Skeletal muscle satellite cell (primary cell): ENCODE measurements at regions not wholly inside any gene's neighbourhood (a gene's known extent, or its start where the extent isn't known, plus 50 kb on each side); places are given as distances from the start of the nearest gene placed in this dataset.
"Not testable (repeated sequence)": the region's sequence is repeated elsewhere in the genome, so short reads cannot be mapped to it uniquely, and the experiment has no call there.

Source experiments
- H3K27me3 ChIP-seq: 2 replicates; pipeline ENCODE4 v1.7.0; 2013; ENCODE audit warnings: low read length; ENCODE audit not compliant: control insufficient read depth, insufficient read depth
- H3K36me3 ChIP-seq: 2 replicates; pipeline ENCODE4 v1.7.0; 2013; ENCODE audit warnings: mild to moderate bottlenecking, control low read depth, low read length; ENCODE audit not compliant: insufficient read depth
- H3K4me1 ChIP-seq: 2 replicates; pipeline ENCODE4 v1.7.0; 2013; ENCODE audit warnings: low read length; ENCODE audit not compliant: control insufficient read depth, insufficient read depth
- H3K4me2 ChIP-seq: 2 replicates; pipeline ENCODE4 v1.7.0; 2013; ENCODE audit warnings: mild to moderate bottlenecking, low read length
- H3K4me3 ChIP-seq: 2 replicates; pipeline ENCODE4 v1.7.0; 2013; ENCODE audit warnings: low read length
- H3K9ac ChIP-seq: 2 replicates; pipeline ENCODE4 v1.7.0; 2013; ENCODE audit warnings: mild to moderate bottlenecking, low read depth, low read length, moderate library complexity
- H3K9me3 ChIP-seq: replicated peaks from 2 replicates; pipeline ENCODE4 v1.7.0; 2013; ENCODE audit warnings: mild to moderate bottlenecking, control low read depth, low read length

DNA sequence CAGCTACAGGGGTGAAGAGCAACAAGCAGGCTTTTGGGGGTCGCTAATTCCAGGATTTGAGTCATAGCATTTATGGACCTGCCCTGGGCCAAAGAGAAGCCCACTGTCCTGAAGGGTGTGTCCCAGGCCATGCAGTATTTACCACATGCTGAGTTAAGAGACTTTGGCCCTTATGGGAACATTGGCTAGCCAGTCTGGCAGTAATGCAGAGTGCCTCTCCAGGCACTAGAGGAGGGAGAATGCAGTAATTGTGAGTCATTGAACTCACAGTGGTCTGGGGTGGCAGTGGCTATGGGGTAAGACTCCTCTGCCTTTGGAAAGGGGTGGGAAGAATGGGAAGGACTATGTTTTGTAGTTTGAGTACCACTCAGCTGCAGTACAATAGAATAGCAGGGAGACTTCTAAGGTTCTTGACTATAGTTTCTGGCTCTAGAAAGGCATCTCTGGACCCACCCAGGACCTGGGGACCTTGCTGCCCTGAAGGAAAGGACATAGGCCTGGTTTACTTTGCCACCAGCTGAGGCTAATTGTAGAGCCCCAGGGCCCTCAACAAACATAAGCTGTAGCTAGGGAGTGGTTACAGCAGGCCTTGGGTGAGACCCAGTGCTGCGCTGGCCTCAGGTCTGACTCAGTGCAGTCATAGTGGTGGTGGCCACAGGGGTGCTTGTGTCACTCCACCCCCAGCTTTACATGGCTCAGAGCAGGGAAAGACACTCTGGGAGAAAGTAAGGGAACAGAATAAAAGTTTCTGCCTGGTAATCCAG, 520.9 kb downstream of the HTR1B start:
- Histone ChIP-seq H3K4me2 (no peak overlapping the region), H3K4me3 (no peak overlapping the region), H3K36me3 (no peaks in the 10 kb centered on the region), H3K9ac (no peak overlapping the region), H3K9me3 (no peaks in the 10 kb centered on the region), H3K27me3 (no peaks in the 10 kb centered on the region), H3K4me1 (no peaks in the 10 kb centered on the region)

DNA sequence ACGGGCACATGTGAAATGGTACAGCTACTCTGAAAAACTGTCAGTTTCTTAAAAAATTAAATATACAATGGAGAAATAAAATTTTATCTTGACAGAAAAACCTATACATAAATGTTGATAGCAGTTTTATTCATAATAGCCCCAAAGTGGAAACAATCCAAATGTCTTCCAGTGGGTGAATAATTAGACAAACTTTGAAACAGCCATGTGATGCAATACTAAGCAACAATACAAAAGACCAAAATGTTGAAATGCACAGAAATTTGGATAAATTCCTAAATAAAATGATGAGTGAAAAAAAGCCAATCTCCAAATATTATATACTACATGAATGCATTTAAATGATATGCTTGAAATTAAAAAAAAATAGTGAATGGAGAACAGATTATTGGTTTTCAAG, 523.1 kb downstream of the HTR1B start:
- Histone ChIP-seq H3K9me3 (no peaks in the 10 kb centered on the region), H3K4me3 (no peak overlapping the region), H3K4me2 (no peak overlapping the region), H3K9ac (no peak overlapping the region), H3K36me3 (no peaks in the 10 kb centered on the region), H3K27me3 (no peaks in the 10 kb centered on the region), H3K4me1 (no peaks in the 10 kb centered on the region)

DNA sequence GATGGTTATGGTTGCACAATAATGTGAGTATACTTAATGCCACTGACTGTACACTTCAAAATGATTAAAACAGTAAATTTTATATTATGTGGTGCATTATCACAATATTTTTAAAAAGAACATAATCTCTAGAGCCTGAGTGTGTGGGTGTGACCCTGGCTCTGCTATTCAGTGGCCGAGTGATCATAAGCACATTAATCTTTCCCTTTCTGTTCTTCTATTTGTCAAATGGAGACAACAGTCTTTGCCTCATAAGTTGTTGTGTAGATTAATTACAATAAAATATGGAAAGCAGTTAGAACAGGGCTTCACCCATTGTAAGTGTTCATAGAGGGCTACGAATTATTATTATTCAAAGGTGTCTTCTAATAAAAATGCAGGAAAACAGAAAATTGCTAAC, 548.6 kb downstream of the HTR1B start:
- no peaks in the 10 kb centered on the region for H3K27me3 ChIP-seq
- H3K9ac ChIP-seq = no peak overlapping the region
- no peak overlapping the region for H3K4me3 ChIP-seq
- peaks cover 6% of the 10 kb centered on the region for H3K9me3 ChIP-seq
- no peak overlapping the region for H3K4me2 ChIP-seq
- H3K4me1 ChIP-seq = no peaks in the 10 kb centered on the region
- H3K36me3 ChIP-seq = no peaks in the 10 kb centered on the region

DNA sequence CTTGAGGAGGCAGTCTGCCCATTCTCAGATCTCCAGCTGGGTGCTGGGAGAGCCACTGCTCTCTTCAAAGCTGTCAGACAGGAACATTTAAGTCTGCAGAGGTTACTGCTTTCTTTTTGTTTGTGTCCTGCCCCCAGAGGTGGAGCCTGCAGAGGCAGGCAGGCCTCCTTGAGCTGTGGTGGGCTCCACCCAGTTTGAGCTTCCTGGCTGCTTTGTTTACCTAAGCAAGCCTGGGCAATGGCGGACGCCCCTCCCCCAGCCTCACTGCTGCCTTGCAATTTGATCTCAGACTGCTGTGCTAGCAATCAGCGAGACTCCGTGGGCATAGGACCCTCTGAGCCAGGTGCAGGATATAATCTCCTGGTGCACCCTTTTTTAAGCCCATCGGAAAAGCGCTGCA, 557.8 kb downstream of the HTR1B start:
- not testable (repeated sequence) for H3K27me3 ChIP-seq, H3K9me3 ChIP-seq, H3K4me1 ChIP-seq, H3K4me3 ChIP-seq, H3K36me3 ChIP-seq, H3K4me2 ChIP-seq, H3K9ac ChIP-seq

DNA sequence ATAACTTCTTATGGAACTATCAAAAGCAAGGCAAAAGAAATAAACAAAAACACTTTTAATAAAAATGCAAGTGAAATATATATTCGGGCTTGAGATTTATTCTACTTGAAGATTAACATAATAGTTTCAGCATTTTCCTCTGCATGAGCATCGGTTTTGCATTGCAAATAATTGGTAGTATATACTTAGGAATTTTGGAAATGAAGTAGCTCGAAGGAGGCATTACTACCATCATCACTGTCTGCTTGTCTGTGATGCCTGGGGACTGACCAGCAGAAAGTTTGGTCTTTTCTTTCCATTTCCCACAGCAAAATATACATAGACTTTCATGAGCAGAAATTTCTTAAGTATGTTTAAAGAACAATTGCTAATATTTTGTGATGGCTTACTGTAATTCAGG, 570.7 kb downstream of the HTR1B start:
- no peaks in the 10 kb centered on the region for H3K36me3 ChIP-seq
- no peaks in the 10 kb centered on the region for H3K9me3 ChIP-seq
- H3K4me1 ChIP-seq = no peaks in the 10 kb centered on the region
- H3K4me3 ChIP-seq = no peak overlapping the region
- H3K9ac ChIP-seq = no peak overlapping the region
- no peaks in the 10 kb centered on the region for H3K27me3 ChIP-seq
- no peak overlapping the region for H3K4me2 ChIP-seq

DNA sequence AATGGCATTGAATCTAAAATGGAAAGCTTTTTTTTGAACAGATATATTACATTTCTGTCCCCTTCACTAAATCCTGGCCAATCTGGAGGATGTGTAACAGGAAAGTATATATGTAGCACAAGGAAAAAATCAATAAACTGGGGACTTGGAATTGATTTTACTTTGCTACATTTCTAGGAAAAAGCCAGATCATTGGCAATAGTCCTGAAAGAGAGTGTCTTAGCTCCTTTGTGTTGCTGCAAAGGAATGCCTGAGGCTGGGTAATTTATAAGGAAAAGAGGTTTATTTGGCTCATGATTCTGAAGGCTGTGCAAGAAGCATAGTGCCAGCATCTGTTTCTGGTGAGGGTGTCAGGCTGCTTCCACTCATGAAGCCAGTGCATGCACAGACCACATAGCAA, 574.9 kb downstream of the HTR1B start:
- H3K9ac ChIP-seq = no peak overlapping the region
- peaks cover 11% of the 10 kb centered on the region for H3K4me1 ChIP-seq
- no peak overlapping the region for H3K4me2 ChIP-seq
- H3K9me3 ChIP-seq = no peaks in the 10 kb centered on the region
- no peaks in the 10 kb centered on the region for H3K27me3 ChIP-seq
- no peaks in the 10 kb centered on the region for H3K36me3 ChIP-seq
- H3K4me3 ChIP-seq = no peak overlapping the region

DNA sequence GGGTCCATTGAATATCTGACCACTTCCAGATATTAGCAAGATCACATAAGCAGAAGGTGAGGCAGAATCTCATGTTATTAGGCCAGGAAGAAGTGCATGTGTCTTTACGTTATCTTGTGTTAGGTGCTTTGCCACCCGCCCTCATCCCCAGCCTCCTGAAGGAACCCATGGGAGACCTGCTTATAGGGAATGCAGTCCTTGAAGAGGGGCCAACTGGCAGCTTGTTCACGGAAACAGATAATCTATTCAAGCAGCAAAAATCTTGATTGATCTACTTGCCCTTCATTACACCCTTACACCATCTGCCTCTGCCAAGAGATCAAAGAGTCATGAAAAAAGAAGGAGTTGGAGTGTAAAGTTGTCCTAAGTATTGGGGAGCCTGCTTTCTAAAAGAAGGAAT, 576.4 kb downstream of the HTR1B start:
- Histone ChIP-seq H3K27me3 (no peaks in the 10 kb centered on the region), H3K4me2 (no peak overlapping the region), H3K4me3 (no peak overlapping the region), H3K36me3 (no peaks in the 10 kb centered on the region), H3K9me3 (no peaks in the 10 kb centered on the region), H3K9ac (no peak overlapping the region), H3K4me1 (peaks cover 11% of the 10 kb centered on the region)

DNA sequence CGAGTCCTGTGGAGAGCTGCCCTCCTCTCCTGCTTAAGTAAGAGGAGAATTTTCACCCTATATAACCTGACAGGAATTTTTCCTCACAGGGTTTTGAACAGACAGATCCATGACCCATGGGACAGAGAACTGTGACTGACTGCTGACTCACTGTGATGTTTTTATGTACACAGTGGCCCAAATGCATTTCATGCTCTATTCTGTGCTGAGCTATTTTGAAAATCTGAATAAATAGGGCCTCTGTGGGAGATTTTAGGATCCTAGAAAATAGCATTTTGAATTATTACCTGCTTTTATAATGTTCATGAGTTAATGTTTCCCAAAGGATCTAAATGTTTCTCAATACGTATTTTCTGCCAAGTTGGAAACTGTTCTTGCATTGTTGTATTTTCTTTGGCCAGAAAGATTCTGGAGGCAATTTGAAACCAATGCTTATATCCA, 577.4 kb downstream of the HTR1B start:
- no peaks in the 10 kb centered on the region for H3K36me3 ChIP-seq
- no peaks in the 10 kb centered on the region for H3K27me3 ChIP-seq
- peaks cover 11% of the 10 kb centered on the region for H3K4me1 ChIP-seq
- no peak overlapping the region for H3K4me3 ChIP-seq
- H3K9me3 ChIP-seq = no peaks in the 10 kb centered on the region
- H3K9ac ChIP-seq = no peak overlapping the region
- no peak overlapping the region for H3K4me2 ChIP-seq

DNA sequence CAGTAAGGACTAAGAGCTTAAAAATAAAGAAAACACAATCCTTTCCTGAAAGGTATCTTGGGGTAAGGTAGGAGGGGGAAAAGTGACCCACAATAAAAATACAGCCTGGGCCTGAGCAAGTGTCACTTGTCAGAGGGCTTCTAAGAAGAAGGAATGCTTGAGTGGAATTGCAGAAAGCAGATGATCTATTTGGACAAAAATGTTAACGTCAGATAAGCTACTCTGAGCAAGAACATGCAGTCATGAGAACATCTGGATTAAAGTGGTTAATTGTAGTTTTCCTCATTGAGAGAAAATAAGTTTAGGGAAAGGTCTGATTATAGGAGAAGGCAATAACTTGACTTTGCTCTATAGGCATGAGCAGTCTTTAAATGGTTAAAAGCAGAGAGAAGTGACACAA, 581.9 kb downstream of the HTR1B start:
- Histone ChIP-seq H3K4me3 (no peak overlapping the region), H3K9me3 (no peaks in the 10 kb centered on the region), H3K36me3 (no peaks in the 10 kb centered on the region), H3K27me3 (no peaks in the 10 kb centered on the region), H3K9ac (no peak overlapping the region), H3K4me1 (peaks cover 11% of the 10 kb centered on the region), H3K4me2 (no peak overlapping the region)

DNA sequence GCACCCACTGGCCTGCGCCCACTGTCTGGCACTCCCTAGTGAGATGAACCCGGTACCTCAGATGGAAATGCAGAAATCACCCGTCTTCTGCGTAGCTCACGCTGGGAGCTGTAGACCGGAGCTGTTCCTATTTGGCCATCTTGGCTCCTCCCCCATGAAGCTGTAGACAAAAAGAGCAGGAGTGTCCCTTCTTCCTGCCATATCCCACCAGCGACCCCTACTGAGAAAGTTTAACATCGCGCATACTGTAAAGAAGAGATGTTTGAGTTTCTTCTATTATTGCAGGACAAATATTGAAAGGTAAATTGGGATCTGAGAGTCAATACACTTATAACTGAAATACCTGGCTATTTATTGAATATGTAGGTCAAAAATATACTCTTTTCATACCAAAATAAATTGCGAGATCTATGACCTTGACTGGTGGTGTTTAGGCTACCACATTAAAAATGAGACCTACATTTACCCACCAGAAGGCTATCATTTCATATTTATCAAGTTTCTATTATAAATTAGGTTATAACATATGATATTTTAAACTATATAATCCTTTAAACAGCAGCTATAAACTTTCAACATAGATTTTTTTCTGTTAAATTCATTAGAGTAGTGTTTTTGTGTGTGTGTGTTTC, 586.3 kb downstream of the HTR1B start:
- no peaks in the 10 kb centered on the region for H3K36me3 ChIP-seq
- H3K4me2 ChIP-seq = no peak overlapping the region
- H3K4me3 ChIP-seq = no peak overlapping the region
- H3K27me3 ChIP-seq = no peaks in the 10 kb centered on the region
- no peak overlapping the region for H3K9ac ChIP-seq
- H3K4me1 ChIP-seq = no peaks in the 10 kb centered on the region
- H3K9me3 ChIP-seq = no peaks in the 10 kb centered on the region

DNA sequence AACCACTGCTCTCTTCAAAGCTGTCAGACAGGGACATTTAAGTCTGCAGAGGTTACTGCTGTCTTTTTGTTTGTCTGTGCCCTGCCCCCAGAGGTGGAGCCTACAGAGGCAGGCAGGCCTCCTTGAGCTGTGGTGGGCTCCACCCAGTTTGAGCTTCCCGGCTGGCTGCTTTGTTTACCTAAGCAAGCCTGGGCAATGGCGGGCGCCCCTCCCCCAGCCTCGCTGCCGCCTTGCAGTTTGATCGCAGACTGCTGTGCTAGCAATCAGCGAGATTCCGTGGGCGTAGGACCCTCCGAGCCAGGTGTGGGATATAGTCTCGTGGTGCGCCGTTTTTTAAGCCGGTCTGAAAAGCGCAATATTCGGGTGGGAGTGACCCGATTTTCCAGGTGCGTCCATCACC, 586.9 kb downstream of the HTR1B start:
- not testable (repeated sequence) for H3K9me3 ChIP-seq, H3K27me3 ChIP-seq, H3K4me3 ChIP-seq, H3K9ac ChIP-seq, H3K4me2 ChIP-seq, H3K4me1 ChIP-seq, H3K36me3 ChIP-seq

DNA sequence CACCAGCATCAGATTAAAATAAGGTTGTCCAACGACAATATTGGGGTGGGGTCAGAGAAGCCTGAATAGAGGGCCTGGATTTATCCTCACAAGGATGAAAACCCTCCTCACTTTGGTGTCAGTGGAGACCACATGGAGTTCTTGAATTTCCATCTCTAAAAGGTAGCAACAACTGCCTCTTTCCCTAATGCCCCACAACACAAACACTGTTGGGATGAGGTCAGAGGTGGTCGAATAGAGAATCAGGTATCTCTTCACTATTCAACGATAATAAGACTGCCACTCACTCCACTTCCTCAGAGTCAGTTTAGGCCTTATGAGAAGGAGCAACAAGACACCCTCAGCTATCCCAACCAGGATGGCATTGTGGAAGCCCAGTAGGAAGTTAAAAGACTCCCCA, 596.1 kb downstream of the HTR1B start:
- Histone ChIP-seq H3K4me1 (no peaks in the 10 kb centered on the region), H3K9me3 (no peaks in the 10 kb centered on the region), H3K4me2 (no peak overlapping the region), H3K27me3 (no peaks in the 10 kb centered on the region), H3K9ac (no peak overlapping the region), H3K4me3 (no peak overlapping the region), H3K36me3 (no peaks in the 10 kb centered on the region)
